ENCODE measurements at regions not wholly inside any gene's neighbourhood (a gene's known extent, or its start where the extent isn't known, plus 50 kb on each side); places are given as distances from the start of the nearest gene placed in this dataset.

DNA sequence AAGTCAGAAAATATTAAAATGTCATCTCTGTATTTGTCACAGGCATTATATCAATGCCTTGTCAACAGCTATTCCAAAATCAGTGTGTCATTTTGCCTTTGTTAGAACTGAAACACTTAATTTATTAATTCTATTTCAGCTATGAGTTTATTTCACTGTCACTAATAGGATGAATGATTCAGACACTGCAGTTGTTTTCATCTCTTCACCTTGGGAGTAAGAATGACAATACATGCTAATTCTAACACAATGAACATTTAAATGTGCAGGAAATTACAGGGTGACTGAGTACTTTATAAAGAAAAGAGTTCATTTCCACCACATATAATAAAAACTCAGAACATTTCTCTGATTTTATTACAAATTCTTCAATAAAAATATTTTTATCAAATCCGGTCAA is 109.7 kb downstream of the P2RY1 start:
- POLR2A ChIA-PET = no interaction called here
- Mint-ChIP-seq H3K36me3 (ENCODE audit: insufficient read depth, unreplicated experiment) (no peaks in the 10 kb centered on the region), H3K4me3 (ENCODE audit: unreplicated experiment) (no peak overlapping the region), H3K4me1 (ENCODE audit: insufficient read depth, unreplicated experiment) (peaks cover 18% of the 10 kb centered on the region), H3K27me3 (ENCODE audit: insufficient read depth, unreplicated experiment) (no peaks in the 10 kb centered on the region), H3K9me3 (ENCODE audit: unreplicated experiment) (peaks cover 7% of the 10 kb centered on the region), H3K27ac (ENCODE audit: low read depth, unreplicated experiment) (no peak overlapping the region)
- intact Hi-C loops (cut with micrococcal nuclease) = no loop called here
- DNase-seq (ENCODE audit: unreplicated experiment) = no peak
- TF ChIP-seq, protein P1, sequence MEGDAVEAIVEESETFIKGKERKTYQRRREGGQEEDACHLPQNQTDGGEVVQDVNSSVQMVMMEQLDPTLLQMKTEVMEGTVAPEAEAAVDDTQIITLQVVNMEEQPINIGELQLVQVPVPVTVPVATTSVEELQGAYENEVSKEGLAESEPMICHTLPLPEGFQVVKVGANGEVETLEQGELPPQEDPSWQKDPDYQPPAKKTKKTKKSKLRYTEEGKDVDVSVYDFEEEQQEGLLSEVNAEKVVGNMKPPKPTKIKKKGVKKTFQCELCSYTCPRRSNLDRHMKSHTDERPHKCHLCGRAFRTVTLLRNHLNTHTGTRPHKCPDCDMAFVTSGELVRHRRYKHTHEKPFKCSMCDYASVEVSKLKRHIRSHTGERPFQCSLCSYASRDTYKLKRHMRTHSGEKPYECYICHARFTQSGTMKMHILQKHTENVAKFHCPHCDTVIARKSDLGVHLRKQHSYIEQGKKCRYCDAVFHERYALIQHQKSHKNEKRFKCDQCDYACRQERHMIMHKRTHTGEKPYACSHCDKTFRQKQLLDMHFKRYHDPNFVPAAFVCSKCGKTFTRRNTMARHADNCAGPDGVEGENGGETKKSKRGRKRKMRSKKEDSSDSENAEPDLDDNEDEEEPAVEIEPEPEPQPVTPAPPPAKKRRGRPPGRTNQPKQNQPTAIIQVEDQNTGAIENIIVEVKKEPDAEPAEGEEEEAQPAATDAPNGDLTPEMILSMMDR (IDR thresholded peaks at IDR 0.05; ENCODE audit: unreplicated experiment) = no peak
- CTCF ChIA-PET = interaction anchor here (0.7 to 0.9 kb wide), 2 partner anchors 9 to 234 kb away, joined by 3 read pairs; no protein-coding TSS in a partner anchor
- no TSS peak for BruUV-seq (replicated peaks)

DNA sequence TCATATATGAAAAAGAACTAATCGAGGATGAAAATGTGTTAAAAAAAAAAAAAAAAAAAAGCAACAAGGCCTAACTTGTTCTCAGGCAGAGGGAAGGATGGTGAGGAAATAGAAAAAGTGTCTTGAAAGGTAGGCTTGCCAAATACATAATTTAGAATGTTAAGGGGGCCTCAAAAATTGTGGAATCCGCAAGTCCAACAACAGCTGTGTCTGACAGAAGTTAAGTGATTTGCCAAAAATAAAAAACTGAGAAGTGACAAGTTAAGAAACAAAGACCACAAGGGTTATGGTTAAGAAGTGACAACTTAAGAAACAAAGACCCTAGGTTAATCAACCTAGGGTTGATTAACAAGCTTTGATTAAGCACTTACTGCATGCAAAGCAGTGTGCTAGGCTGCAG is 110.6 kb downstream of the P2RY1 start:
- TF ChIP-seq, protein P1 (IDR thresholded peaks at IDR 0.05; ENCODE audit: unreplicated experiment) = no peak
- POLR2A ChIA-PET = interaction anchor here (0.6 kb wide), 1 partner anchor 1096 kb away, joined by 3 read pairs; no protein-coding TSS in a partner anchor
- H3K9me3 Mint-ChIP-seq (ENCODE audit: unreplicated experiment) = peaks cover 7% of the 10 kb centered on the region
- H3K4me1 Mint-ChIP-seq (ENCODE audit: insufficient read depth, unreplicated experiment) = peaks cover 18% of the 10 kb centered on the region
- no peak overlapping the region for H3K4me3 Mint-ChIP-seq (ENCODE audit: unreplicated experiment)
- no peaks in the 10 kb centered on the region for H3K27me3 Mint-ChIP-seq (ENCODE audit: insufficient read depth, unreplicated experiment)
- no TSS peak for BruUV-seq (replicated peaks)
- no peak for DNase-seq (ENCODE audit: unreplicated experiment)
- intact Hi-C loops (cut with micrococcal nuclease) = no loop called here
- no peak overlapping the region for H3K27ac Mint-ChIP-seq (ENCODE audit: low read depth, unreplicated experiment)
- CTCF ChIA-PET = no interaction called here
- H3K36me3 Mint-ChIP-seq (ENCODE audit: insufficient read depth, unreplicated experiment) = no peaks in the 10 kb centered on the region

DNA sequence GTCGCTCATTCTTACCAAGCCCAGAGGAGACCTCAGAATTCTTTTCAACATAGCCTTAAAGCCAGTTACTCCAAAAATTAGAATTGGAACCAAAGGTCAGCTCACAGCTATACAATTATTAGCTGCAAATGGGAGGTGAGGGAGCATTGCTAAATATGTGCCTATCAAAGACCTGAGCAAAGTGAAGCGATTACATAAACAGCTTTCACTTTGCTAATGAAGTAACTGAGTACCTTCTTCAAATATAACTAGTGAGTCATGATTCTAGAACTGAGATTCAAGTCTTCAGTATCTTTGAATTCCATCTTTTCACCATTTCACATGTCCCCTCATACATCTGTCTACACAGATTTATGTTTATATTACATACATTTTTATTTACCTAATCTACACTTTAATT is 122.6 kb downstream of the P2RY1 start:
- TF ChIP-seq, protein P1 (IDR thresholded peaks at IDR 0.05; ENCODE audit: unreplicated experiment) = no peak
- DNase-seq (ENCODE audit: unreplicated experiment) = no peak
- H3K9me3 Mint-ChIP-seq (ENCODE audit: unreplicated experiment) = no peaks in the 10 kb centered on the region
- intact Hi-C loops (cut with micrococcal nuclease) = no loop called here
- no peak overlapping the region for H3K27ac Mint-ChIP-seq (ENCODE audit: low read depth, unreplicated experiment)
- POLR2A ChIA-PET = interaction anchor here (1.2 kb wide), 1 partner anchor 123 kb away, joined by 3 read pairs; the partner anchor contains the start of gene P2RY1
- no TSS peak for BruUV-seq (replicated peaks)
- no peaks in the 10 kb centered on the region for H3K36me3 Mint-ChIP-seq (ENCODE audit: insufficient read depth, unreplicated experiment)
- CTCF ChIA-PET = no interaction called here
- no peak overlapping the region for H3K4me3 Mint-ChIP-seq (ENCODE audit: unreplicated experiment)
- no peaks in the 10 kb centered on the region for H3K27me3 Mint-ChIP-seq (ENCODE audit: insufficient read depth, unreplicated experiment)
- H3K4me1 Mint-ChIP-seq (ENCODE audit: insufficient read depth, unreplicated experiment) = peaks cover 14% of the 10 kb centered on the region

DNA sequence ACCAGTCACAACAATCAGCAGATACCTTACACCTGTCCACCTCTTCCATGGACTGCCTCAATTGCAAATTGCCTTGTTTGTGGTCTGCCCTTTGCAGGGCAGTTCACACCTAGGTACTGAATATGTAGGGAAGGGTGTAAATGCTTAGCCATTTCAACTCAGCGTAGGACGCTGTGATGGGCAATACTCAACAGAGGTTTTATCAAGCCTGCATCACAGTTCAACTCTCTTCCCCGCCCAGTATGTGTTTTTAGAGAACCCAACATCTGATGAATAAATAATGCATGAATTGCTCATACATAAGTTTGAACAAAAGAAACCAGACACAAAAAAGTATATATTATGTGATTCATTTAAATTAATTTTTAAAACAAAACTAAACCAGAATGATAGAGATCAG is 124.4 kb downstream of the P2RY1 start:
- BruUV-seq (replicated peaks) = no TSS peak
- ChIA-PET CTCF (interaction anchor here (0.6 to 0.9 kb wide), 3 partner anchors 15 to 371 kb away, joined by 3 to 4 read pairs (median 3); no protein-coding TSS in a partner anchor), POLR2A (interaction anchor here (1.0 kb wide), 1 partner anchor 627 kb away, joined by 4 read pairs; no protein-coding TSS in a partner anchor)
- Mint-ChIP-seq H3K27ac (ENCODE audit: low read depth, unreplicated experiment) (no peak overlapping the region), H3K9me3 (ENCODE audit: unreplicated experiment) (no peaks in the 10 kb centered on the region), H3K27me3 (ENCODE audit: insufficient read depth, unreplicated experiment) (no peaks in the 10 kb centered on the region), H3K4me1 (ENCODE audit: insufficient read depth, unreplicated experiment) (peaks cover 14% of the 10 kb centered on the region), H3K4me3 (ENCODE audit: unreplicated experiment) (no peak overlapping the region), H3K36me3 (ENCODE audit: insufficient read depth, unreplicated experiment) (no peaks in the 10 kb centered on the region)
- intact Hi-C loops (cut with micrococcal nuclease) = no loop called here
- DNase-seq (ENCODE audit: unreplicated experiment) = no peak
- TF ChIP-seq, protein P1 (IDR thresholded peaks at IDR 0.05; ENCODE audit: unreplicated experiment) = no peak
